ENCODE measurements at regions not wholly inside any gene's neighbourhood (a gene's known extent, or its start where the extent isn't known, plus 50 kb on each side); places are given as distances from the start of the nearest gene placed in this dataset.

- Histone ChIP-seq H3K56ac (replicated peaks; ENCODE audit: insufficient read length, low read depth, low read length) (no peak overlapping the region), H2AK5ac (ENCODE audit: low read depth, low read length) (no peak overlapping the region), H3K18ac (ENCODE audit: extremely low read depth, low read length) (no peak overlapping the region), H3K4me2 (ENCODE audit: insufficient read depth in 1 of 2, low read depth in 2 of 2, low read length in 2 of 2) (no peak overlapping the region), H2BK120ac (replicated peaks; ENCODE audit: low read depth, low read length) (no peak overlapping the region), H3K27ac (ENCODE audit: low read depth, low read length) (no peak overlapping the region), H2BK5ac (ENCODE audit: low read depth, low read length) (no peak overlapping the region), H2BK12ac (ENCODE audit: low read depth, low read length) (no peak overlapping the region), H3K9ac (replicated peaks in 1 of 4; ENCODE audit: extremely low read depth in 1 of 4, low read depth in 3 of 4, low read length in 3 of 4) (no peak overlapping the region), H3K79me1 (ENCODE audit: low read depth, low read length) (no peaks in the 10 kb centered on the region), H3K9me3 (ENCODE audit: insufficient read depth in 2 of 2, low read depth in 1 of 2, low read length in 1 of 2) (no peaks in the 10 kb centered on the region), H3K14ac (ENCODE audit: insufficient read length) (no peak overlapping the region), H2BK15ac (ENCODE audit: low read length) (no peak overlapping the region), H2BK20ac (ENCODE audit: low read length) (no peak overlapping the region), H3K36me3 (ENCODE audit: control insufficient read depth in 2 of 4, insufficient read depth in 4 of 4, low read length in 3 of 4) (no peaks in the 10 kb centered on the region), H3K4me3 (ENCODE audit: extremely low read depth in 1 of 4, insufficient read depth in 2 of 4, low read depth in 3 of 4, low read length in 4 of 4) (no peak overlapping the region), H4K91ac (replicated peaks; ENCODE audit: insufficient read length, low read length) (no peak overlapping the region), H3K23me2 (ENCODE audit: low read depth, low read length) (no peaks in the 10 kb centered on the region), H3K79me2 (ENCODE audit: control insufficient read depth in 1 of 2, insufficient read depth in 2 of 2, low read length in 2 of 2) (no peaks in the 10 kb centered on the region), H3K27me3 (replicated peaks in 1 of 4; ENCODE audit: control insufficient read depth in 3 of 4, extremely low read depth in 1 of 4, insufficient read depth in 3 of 4, low read length in 3 of 4) (no peaks in the 10 kb centered on the region), H4K5ac (ENCODE audit: insufficient read length, low read depth, low read length) (no peak overlapping the region), H3K4ac (replicated peaks; ENCODE audit: insufficient read length, low read depth, low read length) (no peak overlapping the region), H4K20me1 (replicated peaks in 1 of 2; ENCODE audit: control insufficient read depth in 1 of 2, insufficient read depth in 2 of 2, low read length in 2 of 2) (no peaks in the 10 kb centered on the region), H3K4me1 (replicated peaks in 1 of 4; ENCODE audit: control insufficient read depth in 3 of 4, insufficient read depth in 4 of 4, low read length in 3 of 4) (peaks cover 3 to 12% (median 6%) of the 10 kb centered on the region in 4 experiments; a peak in 4 of 7 replicates), H2AFZ (ENCODE audit: low read length) (no peak overlapping the region), H4K8ac (ENCODE audit: extremely low read depth, insufficient read depth, low read length) (no peak overlapping the region), H3K23ac (ENCODE audit: insufficient read length) (no peak overlapping the region)
- ChIA-PET POLR2A (ENCODE audit: partially characterized antibody) (no interaction called here), CTCF (ENCODE audit: partially characterized antibody) (interaction anchor here (0.9 to 1.9 kb wide), 2 partner anchors 9 to 99 kb away, joined by 3 to 5 read pairs; no protein-coding TSS in a partner anchor)
- FAIRE-seq: no peak
- WGBS, 2 experiments (ENCODE audit: extremely low coverage in 1 of 2, insufficient coverage in 1 of 2, insufficient read length in 1 of 2, insufficient replicate concordance in 2 of 2, low coverage in 1 of 2, low lambda C conversion rate in 2 of 2, missing lambda C conversion rate in 1 of 2): 95% methylated on average over 17 of the region's 17 CpGs; no CpG with 5 or more reads in 1 of the 2 experiments
- DNase-seq (ENCODE audit: low read depth in 1 of 2, low spot score in 2 of 2): no peak
- TF ChIP-seq KDM1A (IDR thresholded peaks at IDR 0.05; ENCODE audit: borderline replicate concordance, low read length) (no peak), TCF12 (IDR thresholded peaks at IDR 0.05; ENCODE audit: low read depth, low read length) (no peak), E2F6 (IDR thresholded peaks at IDR 0.05) (no peak), RFX5 (IDR thresholded peaks at IDR 0.05; ENCODE audit: borderline replicate concordance, low read depth, low read length) (no peak), NRF1 (IDR thresholded peaks at IDR 0.05; ENCODE audit: low read depth, low read length) (no peak), EGR1 (IDR thresholded peaks at IDR 0.05; ENCODE audit: borderline replicate concordance, low read depth, low read length) (no peak), CHD2 (IDR thresholded peaks at IDR 0.05; ENCODE audit: low read length) (no peak), CBX5 (IDR thresholded peaks at IDR 0.05; ENCODE audit: low read depth, low read length) (no peak), MAFK (IDR thresholded peaks at IDR 0.05; ENCODE audit: low read depth, low read length) (no peak), POLR2AphosphoS5 (IDR thresholded peaks at IDR 0.05; ENCODE audit: low read depth, low read length) (no peak), SIN3A (conservative IDR thresholded peaks at IDR 0.05 in 1 of 2, IDR thresholded peaks at IDR 0.05 in 1 of 2; ENCODE audit: low read depth in 1 of 2, low read length in 2 of 2) (no peak), TBP (IDR thresholded peaks at IDR 0.05; ENCODE audit: low read depth, low read length) (no peak), PHF8 (conservative IDR thresholded peaks at IDR 0.05; ENCODE audit: low read depth, low read length) (no peak), USF2 (IDR thresholded peaks at IDR 0.05; ENCODE audit: low read length) (no peak)
Measured at GRCh38 chr9:134548618-134549017, 93.0 kb upstream of the COL5A1 start.
